ENCODE measurements at regions not wholly inside any gene's neighbourhood (a gene's known extent, or its start where the extent isn't known, plus 50 kb on each side); places are given as distances from the start of the nearest gene placed in this dataset.

GRCh38 chr5:165620394-165620793 lies 2115.0 kb downstream of the MAT2B start:
- no peak for TF ChIP-seq CTCF (IDR thresholded peaks at IDR 0.05)
- TF ChIP-seq ZFX (IDR thresholded peaks at IDR 0.05; ENCODE audit: borderline replicate concordance), result no peak
